A549 (cell line): ENCODE measurements at regions not wholly inside any gene's neighbourhood (a gene's known extent, or its start where the extent isn't known, plus 50 kb on each side); places are given as distances from the start of the nearest gene placed in this dataset.

Source experiments
- BHLHE40 ChIP-seq: IDR thresholded peaks from 2 replicates; pipeline ENCODE4 v1.6.1; 2012; ENCODE audit warnings: low read depth, low read length, inconsistent platforms
- CEBPB ChIP-seq, 2 experiments: fragments of >200 bp in 1 of 2; sonication (Bioruptor Twin) in 1 of 2; formaldehyde crosslinking in 1 of 2; IDR thresholded peaks; 2 replicates each; pipeline ENCODE4 v1.6.1; 2012 to 2016
- CHD2 ChIP-seq: fragments of 150-350 bp; IDR thresholded peaks from 2 replicates; pipeline ENCODE4 v1.6.1; 2014; ENCODE audit warnings: low read length; ENCODE audit not compliant: partially characterized antibody
- CTCF ChIP-seq: fragments of >200 bp; sonication (Bioruptor Twin); formaldehyde crosslinking; IDR thresholded peaks from 3 replicates; pipeline ENCODE4 v1.5.1; 2016
- EP300 ChIP-seq, 2 experiments: fragments of >200 bp; sonication (Bioruptor Twin); formaldehyde crosslinking; IDR thresholded peaks; 2 replicates in 1 of 2; 3 replicates in 1 of 2; pipeline ENCODE4 v1.6.1; 2016 to 2017
- HOXA7 ChIP-seq: fragments of 250-450 bp; sonication (Bioruptor Pico); IDR thresholded peaks from 2 replicates; pipeline ENCODE4 v1.5.0; 2020; ENCODE audit warnings: mild to moderate bottlenecking, moderate library complexity
- JUNB ChIP-seq: fragments of >200 bp; sonication (Bioruptor Twin); formaldehyde crosslinking; IDR thresholded peaks from 2 replicates; pipeline ENCODE4 v1.6.1; 2016
- MAZ ChIP-seq: fragments of 150-350 bp; IDR thresholded peaks from 2 replicates; pipeline ENCODE4 v1.6.1; 2014; ENCODE audit warnings: antibody characterized with exemption, low read depth, low read length, borderline replicate concordance
- NFE2L2 ChIP-seq: fragments of 150-350 bp; conservative IDR thresholded peaks from 2 replicates; pipeline ENCODE4 v1.6.1; 2014; ENCODE audit warnings: low read length
- POLR2A ChIP-seq: IDR thresholded peaks from 2 replicates; pipeline ENCODE4 v1.6.1; 2012; ENCODE audit warnings: mild to moderate bottlenecking, low read length
- RAD21 ChIP-seq, 2 experiments: fragments of >200 bp in 1 of 2; sonication (Bioruptor Twin) in 1 of 2; formaldehyde crosslinking in 1 of 2; IDR thresholded peaks in 1 of 2; conservative IDR thresholded peaks in 1 of 2; 2 replicates in 1 of 2; 3 replicates in 1 of 2; pipeline ENCODE4 v1.6.1; 2012 to 2018; ENCODE audit warnings: inconsistent platforms in 1 of 2
- RFX5 ChIP-seq: fragments of 450-650 bp; IDR thresholded peaks from 2 replicates; pipeline ENCODE4 v1.7.1; 2014; ENCODE audit warnings: antibody characterized with exemption, mild to moderate bottlenecking, moderate library complexity
- TP53 ChIP-seq: fragments of 250-450 bp; sonication (Bioruptor Pico); IDR thresholded peaks from 2 replicates; pipeline ENCODE4 v1.5.0; 2021; ENCODE audit warnings: mild to moderate bottlenecking, moderate library complexity
- TF ChIP-seq, protein P1 (sequence below): IDR thresholded peaks from 2 replicates; pipeline ENCODE4 v1.6.1; 2012

DNA sequence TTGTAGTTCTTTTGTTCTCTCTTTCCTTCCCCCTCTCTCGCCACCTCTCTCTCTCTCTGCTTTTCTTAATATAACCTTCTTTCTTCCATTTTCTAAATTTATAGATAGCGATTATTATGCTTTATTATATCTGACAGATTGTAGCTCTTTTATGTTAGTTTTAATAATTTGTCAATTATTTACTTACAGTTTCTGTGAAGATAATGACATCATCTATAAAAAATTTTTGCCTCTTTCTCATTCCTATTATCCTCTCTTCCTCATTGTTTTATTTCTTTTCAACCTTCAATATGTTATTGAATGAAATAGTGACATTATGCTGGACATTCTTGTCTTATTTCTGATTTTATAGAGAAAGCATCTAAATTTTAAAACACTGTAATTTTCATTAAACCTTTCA lies 469.6 kb upstream of the NRG3 start:
- TF ChIP-seq RFX5: no peak
- no peak for TF ChIP-seq RAD21 (conservative IDR thresholded peaks at IDR 0.05 in 1 of 2, IDR thresholded peaks at IDR 0.05 in 1 of 2)
- TF ChIP-seq NFE2L2: no peak
- TF ChIP-seq CTCF: no peak
- no peak for TF ChIP-seq POLR2A
- TF ChIP-seq CEBPB (IDR thresholded peaks at IDR 0.05): no peak
- no peak for TF ChIP-seq EP300 (IDR thresholded peaks at IDR 0.05)
- no peak for TF ChIP-seq BHLHE40
- no peak for TF ChIP-seq MAZ
- TF ChIP-seq, protein P1, sequence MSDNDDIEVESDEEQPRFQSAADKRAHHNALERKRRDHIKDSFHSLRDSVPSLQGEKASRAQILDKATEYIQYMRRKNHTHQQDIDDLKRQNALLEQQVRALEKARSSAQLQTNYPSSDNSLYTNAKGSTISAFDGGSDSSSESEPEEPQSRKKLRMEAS: no peak
- no peak for TF ChIP-seq TP53 (CRISPR knock-in tag)
- no peak for TF ChIP-seq CHD2
- no peak for TF ChIP-seq JUNB
- TF ChIP-seq HOXA7 (CRISPR knock-in tag): no peak
